Stimulated activated CD8-positive, alpha-beta memory T cell treated with anti-CD3 and anti-CD28 coated beads, Interleukin-4, amount 100 ng/mL, for 4 hours (primary cell): ENCODE measurements at regions not wholly inside any gene's neighbourhood (a gene's known extent, or its start where the extent isn't known, plus 50 kb on each side); places are given as distances from the start of the nearest gene placed in this dataset.
"Not testable (repeated sequence)": the region's sequence is repeated elsewhere in the genome, so short reads cannot be mapped to it uniquely, and the experiment has no call there.

Experiments
- DNase-seq, 2 donors: peaks; one replicate each; pipeline ENCODE4 v3.0.0-alpha.2; 2020; ENCODE audit warnings: low read depth in 2 of 2, low spot score in 1 of 2

DNA sequence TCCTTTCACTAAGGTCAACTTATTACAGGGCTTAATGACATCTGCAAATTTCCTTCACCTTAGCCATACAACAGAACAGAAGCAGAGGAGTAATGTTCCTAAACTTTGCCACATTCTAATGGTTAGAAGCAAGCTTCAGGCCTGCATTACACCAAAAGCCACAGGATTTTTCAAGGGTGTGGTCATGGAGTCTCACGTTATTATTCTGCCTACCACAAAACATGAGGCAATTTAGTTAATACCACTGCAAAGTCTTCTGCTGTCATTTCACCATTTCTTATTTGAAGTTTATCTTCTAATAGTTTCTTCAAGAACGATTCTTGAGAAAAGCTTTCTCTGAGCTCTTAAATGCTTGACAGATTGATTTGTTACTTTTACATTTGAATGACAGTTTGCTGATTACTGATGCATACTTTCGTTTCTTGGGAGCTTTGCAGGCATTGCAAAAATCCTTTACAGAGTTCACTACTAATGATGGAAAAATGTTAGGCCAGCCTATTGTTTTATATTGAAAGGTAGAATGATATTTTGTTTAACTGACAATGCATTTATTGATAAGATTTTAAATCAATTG is 1257.1 kb downstream of the NSUN3 start:
- no peak for DNase-seq

DNA sequence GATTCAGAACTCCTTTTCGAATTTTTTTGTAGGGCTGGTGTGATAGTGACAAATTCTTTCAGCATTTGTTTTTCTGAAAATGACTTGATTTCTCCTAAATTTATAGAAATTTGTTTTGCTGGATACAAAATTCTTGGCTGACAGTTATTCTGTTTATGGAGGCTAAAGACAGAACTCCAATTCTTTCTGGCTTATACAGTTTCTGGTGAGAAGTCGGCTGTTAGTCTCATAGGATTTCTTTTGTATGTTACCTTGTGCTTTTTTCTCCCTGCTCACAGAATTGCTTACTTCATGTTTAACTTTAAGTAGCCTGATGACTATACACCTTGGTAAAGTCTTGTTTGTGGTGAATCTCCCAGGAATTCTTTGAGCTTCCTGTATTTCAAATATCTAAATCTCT is 1264.6 kb downstream of the NSUN3 start:
- no peak for DNase-seq

DNA sequence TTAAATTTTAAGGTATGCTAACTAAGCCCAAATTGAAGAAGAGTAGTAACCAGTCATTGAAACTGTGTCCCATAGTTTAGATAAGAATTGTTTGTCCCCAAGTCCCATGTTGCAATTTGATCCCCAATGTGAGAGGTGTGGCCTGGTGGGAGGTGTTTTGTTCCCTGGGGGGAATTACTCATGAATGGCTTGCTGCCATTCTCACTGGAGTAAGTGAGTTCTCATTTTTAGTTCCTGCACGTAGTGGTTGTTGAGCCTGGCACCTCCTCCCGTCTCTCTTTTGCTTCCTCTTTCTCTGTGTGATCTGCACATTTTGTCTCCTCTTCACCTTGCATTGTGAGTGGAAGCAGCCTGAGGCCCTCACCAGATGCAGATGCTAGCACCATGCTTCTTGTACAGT is 1271.0 kb downstream of the NSUN3 start:
- DNase-seq = no peak

DNA sequence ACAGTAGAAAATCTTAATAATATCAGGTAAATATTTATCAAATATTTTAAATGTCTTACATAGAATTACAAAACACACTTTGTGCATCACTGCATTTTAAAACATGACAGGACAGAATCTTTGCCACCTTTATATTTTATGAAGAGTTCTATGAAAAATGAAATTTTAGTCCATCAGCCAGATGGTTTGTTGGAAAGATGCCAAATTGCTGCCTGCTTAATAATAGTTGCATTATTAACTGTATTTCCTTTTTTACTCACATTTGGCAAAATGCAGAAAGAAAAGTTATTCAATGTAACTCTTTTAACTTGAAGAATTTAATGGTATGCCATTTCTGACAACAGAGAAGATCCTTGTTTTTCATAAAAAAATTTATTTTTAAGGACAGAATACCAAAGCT is 1271.6 kb downstream of the NSUN3 start:
- DNase-seq = no peak

DNA sequence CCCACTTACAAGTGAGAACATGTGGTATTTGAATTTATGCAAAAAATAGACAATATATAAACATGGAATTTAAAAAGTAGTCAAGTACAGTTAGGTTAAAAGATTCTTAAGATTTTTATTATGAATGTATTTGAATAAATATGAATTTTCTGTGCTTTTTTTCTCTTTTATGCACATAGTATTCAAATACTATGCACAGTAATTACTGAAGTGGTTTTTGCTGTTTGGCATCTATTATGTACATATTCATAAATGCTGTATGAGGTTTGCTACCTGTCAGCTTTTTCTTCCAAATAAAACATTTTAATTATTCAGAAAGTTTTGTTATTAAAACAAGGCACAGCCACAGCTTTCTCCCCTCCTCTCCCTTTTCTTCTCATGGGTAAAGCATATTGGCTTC is 1272.7 kb downstream of the NSUN3 start:
- no peak for DNase-seq

DNA sequence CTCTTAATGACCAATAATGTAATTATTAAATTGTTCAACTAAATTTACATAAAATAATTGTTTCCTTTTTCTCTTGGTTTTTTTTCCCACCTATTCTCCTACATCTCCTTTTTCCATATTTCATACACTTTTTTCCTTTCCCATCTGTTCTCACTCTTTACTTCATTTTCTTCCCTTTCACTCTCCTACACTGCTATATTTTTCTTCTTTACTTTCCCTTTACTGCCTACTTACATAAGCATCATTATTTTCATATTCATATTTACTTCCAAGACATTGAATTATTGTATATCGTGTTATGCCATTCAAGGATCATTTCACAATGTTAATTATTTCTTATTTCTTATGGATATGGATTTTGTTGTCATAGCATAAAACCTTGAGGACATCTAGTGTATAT is 1275.6 kb downstream of the NSUN3 start:
- no peak for DNase-seq

DNA sequence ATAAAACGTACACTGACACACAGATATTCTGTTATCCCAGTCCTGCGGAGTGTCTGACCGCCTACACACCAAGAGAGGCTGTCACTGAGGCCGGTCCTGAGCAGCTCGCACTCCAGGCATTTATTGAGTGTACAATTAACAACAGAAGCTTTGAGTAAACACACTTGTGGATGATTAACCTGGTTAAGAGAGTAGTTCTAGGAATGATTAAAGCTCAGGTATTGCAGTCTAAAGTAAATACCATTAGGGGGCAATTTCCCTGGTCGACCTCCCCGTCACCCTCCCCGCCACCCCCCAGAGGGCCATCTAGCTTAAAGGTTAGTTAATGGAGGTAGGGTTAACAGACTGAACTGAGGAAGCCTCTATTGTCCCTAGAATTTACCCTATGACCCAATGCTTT is 1278.5 kb downstream of the NSUN3 start:
- no peak for DNase-seq

DNA sequence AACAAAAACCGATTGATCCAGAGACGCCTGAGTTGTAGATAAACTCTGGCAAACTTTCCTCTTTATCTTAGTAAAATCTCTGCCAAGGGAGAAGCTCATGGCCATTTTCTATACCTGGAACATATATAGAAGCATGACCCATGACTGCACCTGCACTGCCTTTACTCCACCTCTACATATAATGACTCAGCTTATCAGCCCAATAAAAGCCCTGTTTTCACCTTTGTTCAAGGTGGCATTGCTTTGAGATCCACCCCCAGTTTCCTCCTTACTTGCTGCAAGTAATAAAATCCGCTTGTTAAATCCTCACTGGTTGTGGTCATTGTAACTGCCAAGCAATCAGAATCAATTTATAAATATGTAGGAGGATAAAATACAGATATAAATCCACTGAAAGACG is 1280.4 kb downstream of the NSUN3 start:
- no peak for DNase-seq

DNA sequence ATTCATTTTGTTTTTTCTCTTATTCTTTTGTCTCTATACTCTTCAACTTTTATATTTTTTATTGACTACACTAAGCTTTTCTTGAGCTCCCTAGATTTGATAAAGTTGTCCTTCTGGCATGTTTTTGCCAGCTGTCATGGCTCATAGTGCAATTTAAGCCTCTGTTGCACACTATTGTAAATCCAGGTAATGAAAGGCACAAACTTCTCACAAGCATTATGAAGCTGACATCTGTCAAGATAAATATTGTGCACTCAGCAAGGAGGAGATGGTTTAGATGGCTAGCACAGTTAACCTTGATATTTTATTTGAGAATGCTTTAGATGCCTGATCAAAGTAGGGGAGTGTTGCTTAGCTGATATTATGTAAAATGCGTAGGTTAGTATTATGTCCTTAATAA is 1280.9 kb downstream of the NSUN3 start:
- no peak for DNase-seq

DNA sequence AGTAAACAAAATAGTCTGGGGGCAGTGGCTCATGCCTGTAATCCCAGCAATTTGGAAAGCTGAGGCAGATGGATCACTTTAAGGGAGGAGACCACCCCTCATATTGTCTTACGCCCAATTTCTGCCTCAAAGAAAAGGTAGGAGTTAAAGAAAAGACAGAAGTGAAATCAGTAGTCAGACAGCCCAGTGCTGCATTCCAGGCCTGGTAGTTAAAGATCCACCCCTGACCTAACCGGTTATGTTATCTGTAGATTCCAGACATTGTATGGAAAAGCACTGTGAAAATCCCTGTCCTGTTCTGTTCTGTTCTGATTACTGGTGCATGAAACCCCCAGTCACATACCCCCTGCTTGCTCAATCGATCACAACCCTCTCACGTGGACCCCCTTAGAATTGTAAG is 1285.1 kb downstream of the NSUN3 start:
- DNase-seq = not testable (repeated sequence)

DNA sequence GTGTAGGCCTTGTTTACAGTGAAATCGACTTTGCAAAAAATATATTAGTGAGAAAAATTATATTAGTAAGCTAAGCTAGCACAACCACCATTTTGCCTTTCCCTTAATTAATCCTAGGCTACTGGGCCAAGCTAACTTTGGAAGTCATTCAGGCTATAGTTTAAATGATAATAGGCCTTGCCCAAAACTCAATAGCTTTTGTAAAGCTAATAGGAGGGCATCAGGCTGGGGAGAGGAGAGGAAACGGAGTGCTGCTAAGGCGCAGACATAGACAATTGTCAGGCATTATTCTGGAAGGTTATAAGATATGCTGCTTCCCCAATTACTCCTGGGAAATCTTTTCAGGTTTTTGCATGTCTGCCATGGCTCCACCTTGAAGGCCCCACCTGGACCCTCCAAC is 1286.0 kb downstream of the NSUN3 start:
- no peak for DNase-seq

DNA sequence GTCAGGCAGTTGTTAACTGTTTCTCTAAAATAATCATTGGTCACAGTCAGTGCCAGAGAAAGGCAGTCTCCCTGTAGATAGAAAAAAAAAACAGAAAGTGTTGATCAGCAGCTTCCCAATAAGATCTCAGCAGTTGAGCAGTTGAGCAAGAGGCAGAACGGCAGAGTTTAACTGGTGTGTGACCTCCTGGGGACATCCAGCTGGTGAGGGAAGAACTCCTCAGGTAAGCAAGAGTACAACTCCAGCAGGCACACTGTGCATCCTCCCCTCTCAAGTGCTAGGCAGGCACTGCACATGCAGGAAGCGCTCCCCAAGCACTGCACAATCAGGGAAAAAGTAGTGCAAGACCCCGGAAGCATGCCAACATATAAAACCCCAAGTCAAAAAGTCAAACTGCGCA is 1287.2 kb downstream of the NSUN3 start:
- no peak for DNase-seq

DNA sequence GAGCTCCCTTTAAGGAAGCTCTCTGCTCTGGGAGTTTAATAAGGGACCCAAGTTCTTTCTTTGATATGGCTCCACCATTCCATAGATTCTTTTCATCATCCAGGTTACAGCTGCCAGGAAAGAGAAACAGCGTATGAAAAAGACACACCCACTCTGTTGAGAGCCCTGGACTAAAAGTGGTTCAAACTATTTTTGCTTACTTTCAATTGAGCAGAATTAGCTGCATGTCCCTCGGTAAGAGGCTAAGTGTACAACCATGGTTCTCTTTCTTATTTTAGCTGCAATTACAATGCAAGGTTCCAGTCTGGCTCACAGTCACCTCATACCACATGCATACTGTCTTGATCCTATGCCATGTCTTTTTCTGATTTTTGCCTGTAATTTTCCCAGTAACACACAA is 1288.3 kb downstream of the NSUN3 start:
- no peak for DNase-seq

DNA sequence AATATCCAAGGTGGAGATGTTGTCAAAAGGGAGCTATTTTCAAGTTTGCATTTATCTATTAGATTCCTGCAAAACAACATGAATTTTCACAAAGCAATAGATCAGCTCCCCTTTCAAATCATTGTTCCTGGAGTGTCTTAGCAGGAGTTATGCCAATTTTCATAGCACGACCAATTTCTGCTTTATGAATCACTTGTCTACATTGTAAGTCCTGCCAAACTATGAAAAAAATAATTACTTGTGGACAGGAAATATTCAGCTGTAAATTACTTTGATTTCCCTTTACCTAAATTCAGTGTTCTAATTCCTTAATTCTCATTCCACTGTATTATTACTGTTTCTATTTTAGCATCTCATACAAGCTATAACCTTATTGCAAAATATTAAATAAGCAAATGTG is 1289.6 kb downstream of the NSUN3 start:
- DNase-seq = no peak

DNA sequence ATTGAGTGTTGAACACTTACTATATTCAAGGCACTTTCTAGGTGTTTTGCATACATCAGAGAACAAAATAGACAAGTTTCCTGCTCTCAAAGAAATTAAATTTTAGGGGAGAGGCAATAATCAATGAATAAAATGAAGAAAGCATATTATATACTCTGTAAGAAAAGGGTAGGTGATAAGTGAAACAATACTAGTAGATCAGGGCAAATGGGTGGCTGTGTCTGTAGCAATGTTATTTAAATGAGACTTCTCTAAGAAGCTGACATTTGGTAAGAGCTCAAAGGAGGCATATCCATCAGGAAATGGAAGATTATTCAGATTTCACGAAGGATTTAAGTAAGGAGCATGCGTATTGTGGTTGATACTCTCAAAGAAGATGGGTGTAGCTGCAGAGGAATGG is 1291.6 kb downstream of the NSUN3 start:
- no peak for DNase-seq

DNA sequence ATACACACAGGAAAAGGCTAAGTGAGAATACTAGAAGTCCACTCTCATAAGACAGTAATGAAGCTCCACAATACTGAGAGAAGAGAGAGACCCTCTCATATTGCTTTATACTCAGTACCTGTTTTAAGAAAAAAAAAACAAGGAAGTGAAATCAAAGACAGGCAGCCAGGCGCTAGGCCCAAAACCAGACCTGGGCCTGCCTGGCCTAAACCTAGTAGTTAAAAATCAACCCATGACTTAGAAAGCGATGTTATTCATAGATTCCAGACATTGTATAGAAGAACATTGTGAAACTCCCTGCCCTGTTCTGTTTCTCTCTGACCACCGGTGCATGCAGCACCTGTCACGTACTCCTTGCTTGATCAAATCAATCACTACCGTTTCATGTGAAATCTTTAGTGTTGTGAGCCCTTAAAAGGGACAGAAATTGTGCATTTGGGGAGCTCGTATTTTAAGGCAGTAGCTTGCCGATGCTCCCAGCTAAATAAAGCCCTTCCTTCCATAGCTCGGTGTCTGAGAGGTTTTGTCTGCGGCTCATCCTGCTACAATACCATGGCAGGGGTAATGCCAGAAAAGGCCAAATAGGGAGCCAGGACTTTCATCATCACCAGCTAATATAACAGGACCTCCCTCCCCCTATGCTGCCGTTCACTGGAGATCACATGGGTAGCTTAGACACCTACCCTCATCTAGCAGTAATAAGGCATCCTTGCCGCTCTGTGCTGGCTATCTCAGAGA is 1294.1 kb downstream of the NSUN3 start:
- no peak for DNase-seq

DNA sequence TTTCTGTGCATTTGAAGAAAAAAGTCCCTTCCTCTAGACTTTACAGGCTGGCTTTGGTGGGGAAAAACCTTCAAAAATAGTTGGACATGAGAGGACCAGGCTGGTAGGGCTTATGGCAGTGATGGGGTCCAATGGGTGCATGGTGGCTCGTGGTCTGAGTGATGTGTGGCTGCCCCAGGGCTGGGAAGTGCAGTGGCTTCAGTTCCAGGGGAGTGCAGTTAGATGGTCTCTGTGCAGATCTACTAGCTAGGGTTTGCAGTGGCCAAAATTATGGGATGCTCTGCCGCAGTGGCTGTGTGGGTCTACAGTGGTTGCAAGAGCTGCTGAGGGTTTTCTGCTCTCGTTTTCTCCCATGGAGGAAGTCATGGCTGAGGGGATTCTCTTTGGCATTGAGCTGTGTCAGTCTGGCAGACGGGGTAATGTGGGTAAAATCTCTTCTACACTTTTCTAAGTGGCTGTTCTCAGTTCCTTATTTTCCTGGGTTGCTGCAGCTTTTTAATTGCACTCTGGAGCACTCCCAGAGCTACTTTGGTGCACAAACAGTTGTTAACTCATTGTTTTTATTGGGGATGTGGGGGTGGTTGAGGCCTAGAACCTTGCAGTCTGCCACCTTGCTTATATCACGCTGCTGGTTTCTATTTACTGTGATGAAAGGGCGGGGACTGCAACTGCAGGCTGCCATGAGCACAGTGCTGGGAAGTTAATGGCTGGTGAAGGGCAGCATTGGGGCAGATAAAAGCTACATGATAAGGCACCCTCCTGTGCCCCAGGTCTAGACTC is 1324.6 kb downstream of the NSUN3 start:
- no peak for DNase-seq

DNA sequence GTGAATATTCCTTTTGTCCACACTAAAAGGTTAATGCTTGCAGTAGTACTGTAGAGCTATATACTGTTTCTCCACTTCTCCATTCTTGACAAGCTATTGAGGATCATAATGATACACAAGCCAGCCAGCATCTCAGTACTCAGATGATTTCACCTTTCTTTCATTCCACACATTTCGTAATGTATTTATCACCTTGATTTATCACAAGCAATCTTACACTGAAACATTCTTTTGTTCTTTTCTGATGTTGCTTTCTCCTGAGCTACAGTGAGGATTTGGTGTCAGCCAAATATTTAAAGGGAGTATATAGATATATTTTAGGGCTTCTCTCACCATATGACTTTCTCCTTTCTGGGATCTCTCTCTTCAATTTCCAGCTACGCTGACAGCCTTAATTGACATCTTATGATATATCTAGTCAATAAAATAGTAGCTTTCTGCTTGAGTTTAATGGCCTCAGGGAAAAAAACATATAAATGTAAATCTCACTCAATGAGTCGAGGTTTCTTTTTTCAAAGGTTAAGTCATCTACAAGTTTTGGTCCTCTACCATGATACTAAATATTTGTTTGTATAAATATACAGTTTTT is 1327.0 kb downstream of the NSUN3 start:
- DNase-seq = no peak

DNA sequence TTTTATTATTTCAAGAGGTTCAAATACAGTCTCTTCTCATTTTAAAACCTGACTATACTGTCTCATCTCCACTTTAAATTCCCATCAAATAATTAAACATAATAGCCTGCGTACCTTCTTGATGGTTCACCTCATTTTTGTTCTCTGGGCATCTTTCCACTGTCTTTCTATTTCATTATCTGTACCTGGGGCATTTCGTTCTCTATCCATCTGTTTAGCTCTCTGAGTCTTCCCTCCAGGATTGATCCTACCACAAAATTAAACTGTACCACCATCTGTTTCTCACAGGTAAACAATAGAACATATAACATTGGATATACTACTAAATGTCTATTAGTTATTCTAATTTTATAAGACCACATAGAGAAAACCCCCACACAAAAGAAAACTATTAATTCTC is 1331.4 kb downstream of the NSUN3 start:
- DNase-seq = no peak

DNA sequence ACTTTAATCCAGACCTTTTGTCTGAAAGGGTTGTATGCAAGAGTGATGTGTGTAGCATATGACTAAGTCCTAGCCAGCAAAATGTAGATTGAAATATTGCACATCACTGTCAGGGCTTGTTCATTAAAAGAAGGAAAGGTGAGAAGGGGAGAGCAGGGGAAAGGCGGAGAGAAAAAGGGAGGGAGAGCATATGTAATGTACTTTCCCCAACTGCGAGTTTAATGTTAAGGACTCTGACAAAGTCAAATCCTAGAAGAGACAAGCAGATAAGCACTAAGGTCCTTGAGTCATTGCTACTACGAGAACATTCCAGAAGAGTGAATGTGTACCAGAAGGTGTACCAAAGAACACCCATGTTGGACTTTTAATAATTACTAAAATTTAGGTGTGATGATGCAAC is 1336.7 kb downstream of the NSUN3 start:
- DNase-seq = no peak

DNA sequence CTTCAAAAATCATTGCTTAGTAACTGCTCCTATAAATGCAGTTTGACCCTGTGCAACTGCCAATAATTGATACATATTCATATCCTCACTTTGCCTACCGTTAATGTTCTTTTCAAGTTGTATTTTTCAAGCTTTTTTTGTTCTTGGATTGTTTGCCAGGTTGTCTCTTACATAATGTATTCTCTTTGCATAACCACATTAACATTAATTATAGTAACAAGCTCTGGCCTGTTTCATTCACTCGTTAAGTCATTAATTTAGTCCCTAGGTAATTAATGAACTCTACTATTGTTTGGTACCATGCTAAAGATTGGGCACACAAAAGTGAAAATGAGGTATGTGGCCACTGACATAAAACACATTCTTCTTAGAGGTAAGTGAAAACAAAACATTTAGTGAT is 1338.8 kb downstream of the NSUN3 start:
- DNase-seq = no peak
